Upper lobe of left lung (tissue), 4 donors: ENCODE measurements at regions not wholly inside any gene's neighbourhood (a gene's known extent, or its start where the extent isn't known, plus 50 kb on each side); places are given as distances from the start of the nearest gene placed in this dataset.

Experiments used
- EP300 ChIP-seq, 4 donors: sonication (generic); formaldehyde crosslinking; IDR thresholded peaks; one replicate each; pipeline ENCODE4 v1.5.1; 2017; ENCODE audit warnings: antibody characterized with exemption in 4 of 4, control low read depth in 2 of 4
- POLR2A ChIP-seq, 4 donors: fragments of 450-650 bp; IDR thresholded peaks; one replicate each; pipeline ENCODE4 v1.5.1; 2016 to 2017; ENCODE audit warnings: antibody characterized with exemption in 4 of 4, mild to moderate bottlenecking in 2 of 4
- POLR2AphosphoS5 ChIP-seq, 2 donors: sonication (generic); formaldehyde crosslinking; IDR thresholded peaks; one replicate each; pipeline ENCODE4 v1.5.1; 2017; ENCODE audit warnings: antibody characterized with exemption in 2 of 2
- TF ChIP-seq, protein P1 (sequence below), 6 experiments: fragments of 450-650 bp in 4 of 6; fragments of 200-600 bp in 2 of 6; sonication (generic) in 2 of 6; IDR thresholded peaks; one replicate each; pipeline ENCODE4 v1.5.1; 2016 to 2019; ENCODE audit warnings: antibody characterized with exemption in 6 of 6

DNA sequence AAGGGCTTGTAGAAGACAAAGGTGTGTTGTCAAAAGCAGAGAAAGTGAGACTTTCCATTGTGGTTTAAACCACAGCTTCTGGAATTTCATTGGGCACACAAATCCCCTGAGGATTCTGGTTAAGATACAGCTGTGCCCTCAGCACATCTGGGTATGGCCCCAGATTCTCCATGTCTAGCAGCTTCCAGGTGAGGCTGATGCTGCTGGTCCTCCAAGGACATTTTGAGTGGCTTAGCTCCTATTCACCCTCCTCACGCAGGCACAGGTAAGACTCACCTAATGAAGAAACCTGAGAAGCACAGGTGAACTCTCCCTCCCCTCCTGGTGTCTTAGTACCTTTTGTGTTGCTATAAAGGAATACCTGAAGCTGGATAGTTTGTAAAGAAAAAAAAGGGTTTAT is 88.9 kb upstream of the IGLL5 start:
- TF ChIP-seq POLR2AphosphoS5 (IDR thresholded peaks at IDR 0.05) (no peak), POLR2A (IDR thresholded peaks at IDR 0.05) (no peak), EP300 (IDR thresholded peaks at IDR 0.05) (no peak)
- TF ChIP-seq, protein P1, sequence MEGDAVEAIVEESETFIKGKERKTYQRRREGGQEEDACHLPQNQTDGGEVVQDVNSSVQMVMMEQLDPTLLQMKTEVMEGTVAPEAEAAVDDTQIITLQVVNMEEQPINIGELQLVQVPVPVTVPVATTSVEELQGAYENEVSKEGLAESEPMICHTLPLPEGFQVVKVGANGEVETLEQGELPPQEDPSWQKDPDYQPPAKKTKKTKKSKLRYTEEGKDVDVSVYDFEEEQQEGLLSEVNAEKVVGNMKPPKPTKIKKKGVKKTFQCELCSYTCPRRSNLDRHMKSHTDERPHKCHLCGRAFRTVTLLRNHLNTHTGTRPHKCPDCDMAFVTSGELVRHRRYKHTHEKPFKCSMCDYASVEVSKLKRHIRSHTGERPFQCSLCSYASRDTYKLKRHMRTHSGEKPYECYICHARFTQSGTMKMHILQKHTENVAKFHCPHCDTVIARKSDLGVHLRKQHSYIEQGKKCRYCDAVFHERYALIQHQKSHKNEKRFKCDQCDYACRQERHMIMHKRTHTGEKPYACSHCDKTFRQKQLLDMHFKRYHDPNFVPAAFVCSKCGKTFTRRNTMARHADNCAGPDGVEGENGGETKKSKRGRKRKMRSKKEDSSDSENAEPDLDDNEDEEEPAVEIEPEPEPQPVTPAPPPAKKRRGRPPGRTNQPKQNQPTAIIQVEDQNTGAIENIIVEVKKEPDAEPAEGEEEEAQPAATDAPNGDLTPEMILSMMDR (IDR thresholded peaks at IDR 0.05): no peak
